Esophagus muscularis mucosa (tissue), 4 donors: ENCODE measurements at regions not wholly inside any gene's neighbourhood (a gene's known extent, or its start where the extent isn't known, plus 50 kb on each side); places are given as distances from the start of the nearest gene placed in this dataset.

Source experiments
- EP300 ChIP-seq: sonication (generic); formaldehyde crosslinking; IDR thresholded peaks from one replicate; pipeline ENCODE4 v1.6.1; 2017; ENCODE audit warnings: antibody characterized with exemption
- POLR2A ChIP-seq: fragments of 450-650 bp; IDR thresholded peaks from one replicate; pipeline ENCODE4 v1.6.1; 2017; ENCODE audit warnings: antibody characterized with exemption, moderate library complexity, mild to moderate bottlenecking, low read depth
- POLR2AphosphoS5 ChIP-seq, 2 donors: sonication (generic); formaldehyde crosslinking; IDR thresholded peaks; one replicate each; pipeline ENCODE4 v1.6.1; 2017; ENCODE audit warnings: antibody characterized with exemption in 2 of 2
- TF ChIP-seq, protein P1 (sequence below), 3 experiments: fragments of 200-600 bp in 2 of 3; fragments of 450-650 bp in 1 of 3; sonication (generic) in 2 of 3; IDR thresholded peaks; one replicate each; pipeline ENCODE4 v1.5.1; 2017 to 2019; ENCODE audit warnings: antibody characterized with exemption in 3 of 3, mild to moderate bottlenecking in 2 of 3, moderate library complexity in 1 of 3

DNA sequence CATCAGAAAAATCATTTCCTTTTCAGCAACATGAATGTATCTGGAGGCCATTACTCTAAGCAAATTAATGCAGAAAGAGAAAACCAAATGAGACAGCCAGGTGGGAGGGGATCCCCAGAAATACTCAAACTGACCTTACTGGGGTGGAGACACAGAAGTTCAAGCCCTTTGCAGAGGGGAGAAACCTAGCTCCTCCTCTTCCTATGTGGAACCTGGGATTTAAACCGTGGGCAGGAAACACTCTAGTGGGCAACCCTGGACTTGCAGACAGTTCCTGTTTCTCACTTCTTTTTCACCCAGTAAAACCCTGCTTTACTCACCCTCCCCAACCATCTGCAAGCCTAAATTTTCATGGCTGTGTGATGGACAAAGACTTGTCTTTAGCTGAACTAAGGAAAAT is 61.3 kb downstream of the SLITRK6 start:
- TF ChIP-seq, protein P1, sequence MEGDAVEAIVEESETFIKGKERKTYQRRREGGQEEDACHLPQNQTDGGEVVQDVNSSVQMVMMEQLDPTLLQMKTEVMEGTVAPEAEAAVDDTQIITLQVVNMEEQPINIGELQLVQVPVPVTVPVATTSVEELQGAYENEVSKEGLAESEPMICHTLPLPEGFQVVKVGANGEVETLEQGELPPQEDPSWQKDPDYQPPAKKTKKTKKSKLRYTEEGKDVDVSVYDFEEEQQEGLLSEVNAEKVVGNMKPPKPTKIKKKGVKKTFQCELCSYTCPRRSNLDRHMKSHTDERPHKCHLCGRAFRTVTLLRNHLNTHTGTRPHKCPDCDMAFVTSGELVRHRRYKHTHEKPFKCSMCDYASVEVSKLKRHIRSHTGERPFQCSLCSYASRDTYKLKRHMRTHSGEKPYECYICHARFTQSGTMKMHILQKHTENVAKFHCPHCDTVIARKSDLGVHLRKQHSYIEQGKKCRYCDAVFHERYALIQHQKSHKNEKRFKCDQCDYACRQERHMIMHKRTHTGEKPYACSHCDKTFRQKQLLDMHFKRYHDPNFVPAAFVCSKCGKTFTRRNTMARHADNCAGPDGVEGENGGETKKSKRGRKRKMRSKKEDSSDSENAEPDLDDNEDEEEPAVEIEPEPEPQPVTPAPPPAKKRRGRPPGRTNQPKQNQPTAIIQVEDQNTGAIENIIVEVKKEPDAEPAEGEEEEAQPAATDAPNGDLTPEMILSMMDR (IDR thresholded peaks at IDR 0.05) = no peak
- TF ChIP-seq POLR2AphosphoS5 (IDR thresholded peaks at IDR 0.05) (no peak), POLR2A (no peak), EP300 (no peak)
